SK-N-MC (cell line): ENCODE measurements at regions not wholly inside any gene's neighbourhood (a gene's known extent, or its start where the extent isn't known, plus 50 kb on each side); places are given as distances from the start of the nearest gene placed in this dataset.
"Not testable (repeated sequence)": the region's sequence is repeated elsewhere in the genome, so short reads cannot be mapped to it uniquely, and the experiment has no call there.

ENCODE experiments used
- DNase-seq: peaks from one replicate; pipeline ENCODE4 v3.0.0-alpha.2; 2011; ENCODE audit warnings: low read depth, low spot score
- H3K27ac ChIP-seq: fragments of 200-600 bp; sonication (generic); 2 replicates; pipeline ENCODE4 v1.5.1; 2016; ENCODE audit warnings: mixed run types
- H3K36me3 ChIP-seq: fragments of 200-600 bp; sonication (generic); 2 replicates; pipeline ENCODE4 v1.6.1; 2017; ENCODE audit warnings: antibody characterized with exemption, low read length, mixed read lengths; ENCODE audit not compliant: insufficient read depth
- H3K4me3 ChIP-seq: fragments of 200-600 bp; sonication (generic); 2 replicates; pipeline ENCODE4 v1.5.1; 2016
- H3K9ac ChIP-seq: fragments of 200-600 bp; sonication (generic); 2 replicates; pipeline ENCODE4 v1.8.0; 2017; ENCODE audit warnings: mixed run types, mixed read lengths; ENCODE audit not compliant: insufficient read length
- H3K9me3 ChIP-seq: fragments of 200-600 bp; sonication (generic); 2 replicates; pipeline ENCODE4 v1.6.1; 2017; ENCODE audit warnings: low read depth, mild to moderate bottlenecking, antibody characterized with exemption, low read length, moderate library complexity, mixed read lengths
- EZH2 ChIP-seq: fragments of 200-600 bp; sonication (generic); IDR thresholded peaks from one replicate; pipeline ENCODE4 v1.6.1; 2017; ENCODE audit warnings: antibody characterized with exemption
- FOXP2 ChIP-seq: optimal IDR thresholded peaks from 2 replicates; pipeline ENCODE3; 2011; ENCODE audit warnings: mild to moderate bottlenecking, moderate library complexity; ENCODE audit not compliant: insufficient read depth; ENCODE audit errors: extremely low read length, control extremely low read depth
- POLR2AphosphoS5 ChIP-seq: IDR thresholded peaks from 2 replicates; pipeline ENCODE4 v1.6.1; 2012; ENCODE audit warnings: mild to moderate bottlenecking, low read depth, low read length, borderline replicate concordance

DNA sequence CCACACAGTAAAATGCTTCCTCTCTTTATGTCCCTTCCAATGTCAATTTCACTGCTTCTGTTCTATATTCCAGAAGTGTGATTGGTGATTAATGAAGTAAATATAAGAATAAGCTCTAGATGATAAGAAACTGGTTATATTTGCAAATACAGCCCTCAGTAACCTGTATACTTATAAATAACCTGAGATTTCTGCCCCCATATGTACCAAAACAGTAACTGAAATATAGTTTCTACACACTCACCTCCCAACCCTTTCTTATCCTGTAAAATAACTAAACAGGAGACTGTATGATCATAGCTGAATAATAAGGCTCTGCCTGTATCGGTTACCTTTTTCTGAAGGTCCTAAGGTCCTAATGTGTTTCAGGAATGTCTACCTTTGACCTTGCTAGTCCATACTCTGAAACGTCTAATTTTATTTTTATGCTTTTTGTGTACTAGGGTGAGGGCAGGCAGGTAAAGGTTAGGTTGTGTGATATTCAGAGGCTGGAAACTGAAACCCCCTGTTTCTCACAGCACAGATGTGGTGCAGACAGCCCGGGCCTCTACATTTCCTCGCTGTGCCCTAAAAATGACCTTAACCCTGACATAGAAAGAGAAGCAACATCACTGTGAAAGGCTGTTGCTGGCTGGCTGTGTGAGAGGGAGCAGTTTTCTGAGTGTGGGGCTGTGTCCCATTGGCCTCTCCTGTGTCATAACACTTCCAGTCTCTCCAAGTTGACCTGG, 378.8 kb downstream of the CENPW start:
- TF ChIP-seq FOXP2 (no peak), EZH2 (no peak), POLR2AphosphoS5 (no peak)
- Histone ChIP-seq H3K27ac (no peak overlapping the region), H3K36me3 (no peaks in the 10 kb centered on the region), H3K9ac (no peak overlapping the region), H3K4me3 (no peak overlapping the region), H3K9me3 (no peaks in the 10 kb centered on the region)
- DNase-seq = no peak

- DNase-seq = no peak
- no peak overlapping the region; the same call in 1 of the 2 replicates for H3K4me3 ChIP-seq
- no peak for TF ChIP-seq FOXP2
- TF ChIP-seq POLR2AphosphoS5 = no peak
- no peak for TF ChIP-seq EZH2
- H3K9ac ChIP-seq = no peak overlapping the region
- H3K27ac ChIP-seq = no peak overlapping the region
- no peaks in the 10 kb centered on the region for H3K9me3 ChIP-seq
- H3K36me3 ChIP-seq = no peaks in the 10 kb centered on the region
Measured at GRCh38 chr6:126720304-126720703, 380.4 kb downstream of the CENPW start.

DNA sequence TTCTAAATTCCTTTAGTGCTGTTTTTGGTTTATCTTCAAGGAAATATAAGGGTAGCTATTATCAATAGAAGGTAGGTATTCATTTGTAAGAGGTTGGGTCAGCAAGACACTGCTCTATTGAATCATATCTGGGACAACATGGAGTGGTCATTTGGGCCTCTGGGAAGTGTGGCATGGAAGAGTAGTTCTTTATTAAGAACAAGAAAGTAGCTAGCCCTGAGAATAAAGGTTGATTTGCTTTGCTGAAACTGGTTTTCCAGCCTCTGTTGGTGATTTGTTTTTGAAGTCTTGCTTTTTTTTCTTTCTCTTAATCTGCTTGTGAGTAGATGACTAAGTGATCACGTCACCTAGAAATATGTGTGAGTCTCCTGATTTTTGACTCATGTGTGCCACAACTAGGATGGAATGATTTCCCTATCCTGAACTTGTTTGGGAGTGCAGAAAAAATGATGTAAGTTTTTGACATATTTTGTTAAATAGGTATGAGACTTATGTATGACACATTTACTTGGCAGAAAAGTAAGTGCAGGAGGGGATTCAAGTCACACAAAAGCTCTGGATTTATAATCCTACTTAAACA, 381.8 kb downstream of the CENPW start:
- Histone ChIP-seq H3K4me3 (no peak overlapping the region), H3K27ac (no peak overlapping the region), H3K9ac (no peak overlapping the region), H3K9me3 (no peaks in the 10 kb centered on the region), H3K36me3 (no peaks in the 10 kb centered on the region)
- no peak for DNase-seq
- TF ChIP-seq POLR2AphosphoS5 (no peak), EZH2 (no peak), FOXP2 (no peak)

DNA sequence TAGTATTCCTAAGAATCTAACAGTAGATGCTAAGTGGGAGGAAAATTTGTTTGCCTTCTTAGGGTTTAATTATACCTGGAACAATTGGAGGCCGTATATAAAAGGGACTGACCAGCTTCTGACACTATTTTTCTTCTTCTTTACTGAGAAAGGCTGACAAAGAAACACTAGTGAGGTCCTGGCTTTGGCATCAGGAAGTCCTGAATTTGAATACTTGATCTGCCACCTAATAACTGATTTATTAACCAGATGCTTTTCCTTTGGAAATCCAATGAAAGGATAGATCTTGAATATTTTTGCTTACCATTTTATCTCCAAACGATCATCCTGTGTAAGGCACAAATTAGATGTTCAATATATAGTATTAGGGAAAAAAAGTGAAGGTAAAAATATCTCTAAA, 382.5 kb downstream of the CENPW start:
- no peak overlapping the region for H3K9ac ChIP-seq
- no peak for DNase-seq
- no peak overlapping the region for H3K27ac ChIP-seq
- no peaks in the 10 kb centered on the region for H3K36me3 ChIP-seq
- H3K9me3 ChIP-seq = no peaks in the 10 kb centered on the region
- TF ChIP-seq FOXP2 (no peak), POLR2AphosphoS5 (no peak), EZH2 (no peak)
- no peak overlapping the region for H3K4me3 ChIP-seq

DNA sequence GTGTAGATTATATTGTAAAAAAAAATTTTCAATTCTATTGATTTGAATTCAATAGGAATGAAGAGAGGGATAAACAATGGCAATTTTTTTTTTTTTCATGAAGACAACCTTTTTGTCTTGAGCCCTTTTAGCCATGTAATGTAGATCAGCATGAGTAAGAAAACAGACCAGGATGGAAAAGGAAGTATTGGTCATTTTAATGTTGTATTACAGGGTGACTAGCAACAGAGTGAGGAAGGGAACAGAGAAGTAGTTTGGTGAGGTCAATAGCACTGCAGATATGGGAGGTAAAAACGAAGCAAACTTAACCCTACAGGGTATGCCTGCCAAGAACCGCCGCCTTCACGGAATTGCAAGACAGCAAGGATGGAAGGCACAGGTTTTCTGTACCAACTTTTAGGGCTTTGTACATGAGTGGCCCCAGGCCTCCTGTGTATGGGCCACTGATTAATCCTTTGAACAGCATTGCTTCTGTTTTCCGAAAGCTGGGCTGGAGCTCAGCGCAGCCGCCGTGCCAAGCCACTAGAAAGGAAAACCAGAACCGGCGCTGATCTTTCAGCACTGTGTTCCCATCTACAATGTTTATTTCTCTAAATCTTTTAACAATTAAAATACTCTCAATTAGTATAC, 383.7 kb downstream of the CENPW start:
- DNase-seq = no peak
- Histone ChIP-seq H3K27ac (no peak overlapping the region), H3K9ac (no peak overlapping the region), H3K4me3 (no peak overlapping the region), H3K9me3 (no peaks in the 10 kb centered on the region), H3K36me3 (no peaks in the 10 kb centered on the region)
- TF ChIP-seq POLR2AphosphoS5 = no peak
- TF ChIP-seq FOXP2 = no peak
- no peak for TF ChIP-seq EZH2

GRCh38 chr6:126724821-126725220, 384.9 kb downstream of the CENPW start:
- no peak for TF ChIP-seq FOXP2
- no peak for TF ChIP-seq EZH2
- TF ChIP-seq POLR2AphosphoS5 = no peak
- Histone ChIP-seq H3K9ac (no peak overlapping the region), H3K27ac (no peak overlapping the region), H3K4me3 (no peak overlapping the region), H3K36me3 (no peaks in the 10 kb centered on the region), H3K9me3 (no peaks in the 10 kb centered on the region)
- no peak for DNase-seq

DNA sequence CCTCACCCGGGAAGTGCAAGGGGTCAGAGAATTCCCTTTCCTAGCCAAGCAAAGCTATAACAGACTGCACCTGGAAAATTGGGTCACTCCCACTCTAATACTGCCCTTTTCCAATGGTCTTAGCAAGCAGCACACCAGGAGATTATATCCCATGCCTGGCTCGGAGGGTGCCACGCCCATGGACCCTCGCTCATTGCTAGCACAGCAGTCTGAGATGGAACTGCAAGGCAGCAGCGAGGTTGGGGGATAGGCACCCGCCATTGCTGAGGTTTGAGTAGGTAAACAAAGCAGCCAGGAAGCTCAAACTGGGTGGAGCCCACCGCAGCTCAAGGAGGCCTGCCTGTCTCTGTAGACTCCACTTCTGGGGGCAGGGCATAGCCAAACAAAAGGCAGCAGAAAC, 386.5 kb downstream of the CENPW start:
- not testable (repeated sequence) for H3K4me3 ChIP-seq, DNase-seq, H3K36me3 ChIP-seq, H3K9ac ChIP-seq, H3K27ac ChIP-seq, H3K9me3 ChIP-seq

DNA sequence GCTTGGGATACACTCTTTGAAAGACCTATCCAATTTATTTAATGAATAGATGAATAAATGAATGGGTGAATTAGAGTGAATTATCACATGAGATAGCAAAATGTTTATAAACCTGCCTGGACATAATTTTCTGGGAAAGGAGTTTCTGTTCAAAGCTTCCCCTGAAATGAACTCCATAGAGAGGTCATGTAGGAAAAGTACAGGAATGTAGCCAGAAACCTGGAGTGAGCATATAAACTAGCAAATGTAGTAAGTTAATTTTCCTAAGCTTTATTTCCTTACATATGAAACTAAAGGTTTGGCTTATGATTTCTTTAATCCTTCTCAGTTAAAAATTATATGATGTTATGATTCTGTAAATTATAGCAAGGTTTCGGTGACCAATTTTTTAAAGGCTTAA, 380.3 kb upstream of the RSPO3 start:
- H3K9ac ChIP-seq = no peak overlapping the region
- H3K4me3 ChIP-seq = no peak overlapping the region
- DNase-seq = no peak
- no peak for TF ChIP-seq POLR2AphosphoS5
- TF ChIP-seq EZH2 = no peak
- no peak for TF ChIP-seq FOXP2
- H3K36me3 ChIP-seq = no peaks in the 10 kb centered on the region
- no peaks in the 10 kb centered on the region for H3K9me3 ChIP-seq
- H3K27ac ChIP-seq = no peak overlapping the region

DNA sequence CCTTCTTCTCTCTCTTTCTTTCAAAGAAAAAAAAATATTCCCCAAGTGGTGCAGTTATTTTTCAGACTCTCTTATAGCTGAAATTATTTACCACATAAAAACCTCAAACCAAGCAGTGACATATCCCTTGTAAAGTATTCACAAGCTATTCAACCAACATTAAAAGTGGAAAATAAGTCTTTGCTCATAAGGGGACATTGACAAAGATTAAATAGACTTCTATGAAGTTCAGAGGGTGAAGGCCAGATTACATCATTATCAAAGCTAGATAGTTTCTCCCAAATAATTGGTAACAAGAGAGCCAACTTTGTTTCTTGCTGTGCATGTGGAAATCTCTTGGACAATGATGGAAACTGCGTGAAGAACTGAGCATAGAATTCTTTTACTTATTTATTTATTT, 379.8 kb upstream of the RSPO3 start:
- no peak overlapping the region for H3K27ac ChIP-seq
- no peak for DNase-seq
- H3K9ac ChIP-seq = no peak overlapping the region
- H3K9me3 ChIP-seq = no peaks in the 10 kb centered on the region
- TF ChIP-seq EZH2 (no peak), POLR2AphosphoS5 (no peak), FOXP2 (no peak)
- H3K4me3 ChIP-seq = no peak overlapping the region
- H3K36me3 ChIP-seq = no peaks in the 10 kb centered on the region
